ENCODE measurements at regions not wholly inside any gene's neighbourhood (a gene's known extent, or its start where the extent isn't known, plus 50 kb on each side); places are given as distances from the start of the nearest gene placed in this dataset.

DNA sequence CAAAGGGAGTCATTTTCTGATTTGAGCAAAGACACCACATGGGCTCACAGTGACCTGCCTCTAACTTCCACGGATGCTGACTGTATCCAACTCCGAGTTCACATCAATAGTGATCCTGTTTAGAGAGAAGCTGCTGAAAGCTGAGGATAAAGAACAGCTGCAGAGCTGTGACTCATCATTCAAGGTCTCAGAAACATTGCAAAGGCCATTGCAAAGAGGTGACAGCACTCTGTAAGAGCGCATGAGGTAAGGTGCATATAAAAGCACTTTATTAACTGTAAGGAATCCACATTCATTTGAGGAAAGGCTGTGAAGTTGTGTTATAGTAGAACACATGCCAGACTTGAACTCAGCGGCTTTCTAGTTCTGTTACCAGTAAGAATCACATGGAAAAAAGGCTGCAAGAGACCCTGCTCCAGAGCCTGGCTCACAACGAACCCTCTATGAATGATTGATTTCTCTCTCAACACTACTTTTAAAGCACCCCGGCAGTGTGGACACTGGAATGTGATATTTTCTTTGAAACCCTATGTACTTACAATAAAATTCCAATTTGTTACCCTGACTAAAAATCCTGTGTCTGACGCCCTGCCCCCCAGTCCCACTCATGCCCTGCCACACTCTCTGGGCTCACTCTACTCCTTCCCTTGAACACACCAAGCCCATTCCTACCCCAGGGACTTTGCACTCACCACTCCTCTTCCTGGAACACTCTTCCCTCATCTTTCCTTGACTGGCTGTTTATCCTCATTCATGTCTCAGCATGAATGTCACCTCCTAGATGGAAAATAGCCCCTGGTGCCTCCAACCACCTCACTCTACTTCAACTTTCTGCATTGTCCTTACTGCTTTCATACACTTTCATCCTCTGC lies 111.2 kb downstream of the LSM3 start:
- H2AFZ ChIP-seq (ENCODE audit: low read depth, low read length), result no peak overlapping the region
- H4K20me1 ChIP-seq (ENCODE audit: insufficient read depth, low read length), result no peaks in the 10 kb centered on the region
- no peaks in the 10 kb centered on the region for H3K4me1 ChIP-seq (ENCODE audit: insufficient read depth, low read length)
- DNase-seq, result no peak
- H3K27ac ChIP-seq (ENCODE audit: low read length), result no peak overlapping the region
- no peak overlapping the region for H3K4me2 ChIP-seq (ENCODE audit: insufficient read depth, low read length)
- peaks cover 18% of the 10 kb centered on the region for H3K27me3 ChIP-seq (ENCODE audit: insufficient read depth, low read length, poor library complexity)
- TF ChIP-seq, protein P1, sequence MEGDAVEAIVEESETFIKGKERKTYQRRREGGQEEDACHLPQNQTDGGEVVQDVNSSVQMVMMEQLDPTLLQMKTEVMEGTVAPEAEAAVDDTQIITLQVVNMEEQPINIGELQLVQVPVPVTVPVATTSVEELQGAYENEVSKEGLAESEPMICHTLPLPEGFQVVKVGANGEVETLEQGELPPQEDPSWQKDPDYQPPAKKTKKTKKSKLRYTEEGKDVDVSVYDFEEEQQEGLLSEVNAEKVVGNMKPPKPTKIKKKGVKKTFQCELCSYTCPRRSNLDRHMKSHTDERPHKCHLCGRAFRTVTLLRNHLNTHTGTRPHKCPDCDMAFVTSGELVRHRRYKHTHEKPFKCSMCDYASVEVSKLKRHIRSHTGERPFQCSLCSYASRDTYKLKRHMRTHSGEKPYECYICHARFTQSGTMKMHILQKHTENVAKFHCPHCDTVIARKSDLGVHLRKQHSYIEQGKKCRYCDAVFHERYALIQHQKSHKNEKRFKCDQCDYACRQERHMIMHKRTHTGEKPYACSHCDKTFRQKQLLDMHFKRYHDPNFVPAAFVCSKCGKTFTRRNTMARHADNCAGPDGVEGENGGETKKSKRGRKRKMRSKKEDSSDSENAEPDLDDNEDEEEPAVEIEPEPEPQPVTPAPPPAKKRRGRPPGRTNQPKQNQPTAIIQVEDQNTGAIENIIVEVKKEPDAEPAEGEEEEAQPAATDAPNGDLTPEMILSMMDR (IDR thresholded peaks at IDR 0.05; ENCODE audit: borderline replicate concordance, extremely low read depth, low read length, poor library complexity, severe bottlenecking), result no peak
- H3K9me3 ChIP-seq (ENCODE audit: insufficient read depth, low read length, severe bottlenecking), result no peaks in the 10 kb centered on the region
- no peak overlapping the region for H3K4me3 ChIP-seq (ENCODE audit: low read depth in 1 of 2, low read length in 2 of 2)
- ATAC-seq (ENCODE audit: insufficient read depth, low read depth), result no peak
- H3K79me2 ChIP-seq (ENCODE audit: insufficient read depth, low read length), result no peaks in the 10 kb centered on the region
- no peak overlapping the region for H3K9ac ChIP-seq (ENCODE audit: low read depth, low read length)
- H3K36me3 ChIP-seq (ENCODE audit: insufficient read depth, low read length), result no peaks in the 10 kb centered on the region

DNA sequence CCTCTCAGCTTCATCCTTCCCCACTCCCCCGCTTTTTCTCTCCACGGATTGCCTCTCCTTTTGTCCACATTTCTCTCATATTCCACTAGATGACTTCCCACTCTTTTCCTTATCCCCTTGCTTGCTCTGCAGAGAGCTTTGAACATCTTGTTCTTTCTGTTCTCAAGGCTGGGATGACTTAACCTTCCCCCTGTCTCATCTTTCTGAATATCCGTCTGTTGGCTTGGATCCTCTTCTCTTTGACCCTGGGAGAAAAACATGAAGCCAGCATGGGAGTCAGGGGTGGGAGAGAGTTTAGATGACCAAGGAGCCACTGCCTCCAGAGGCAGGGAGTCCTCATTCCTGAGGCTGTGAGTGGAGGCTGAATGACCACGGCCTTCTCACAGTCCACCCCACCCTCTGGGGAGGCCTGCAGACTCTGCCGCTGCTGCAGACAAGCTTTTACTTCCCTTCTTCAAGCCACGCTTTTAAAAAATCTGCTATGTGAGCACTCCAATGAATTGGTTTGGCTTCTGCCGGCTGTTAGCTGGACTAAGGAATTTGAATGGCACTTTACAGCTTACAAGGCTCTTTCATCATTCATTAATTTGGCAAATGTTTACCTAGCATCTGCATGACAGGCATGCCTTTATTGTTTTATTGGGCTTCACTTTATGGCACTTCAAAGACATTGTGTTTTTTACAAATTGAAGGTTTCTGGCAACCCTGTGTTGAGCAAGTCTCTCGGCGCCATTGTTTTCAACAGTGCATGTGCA lies 111.6 kb upstream of the SLC6A6 start:
- TF ChIP-seq, protein P1 (IDR thresholded peaks at IDR 0.05; ENCODE audit: borderline replicate concordance, extremely low read depth, low read length, poor library complexity, severe bottlenecking), result no peak
- TF ChIP-seq EZH2 (IDR thresholded peaks at IDR 0.05; ENCODE audit: borderline replicate concordance, low read depth, low read length, severe bottlenecking), result no peak

DNA sequence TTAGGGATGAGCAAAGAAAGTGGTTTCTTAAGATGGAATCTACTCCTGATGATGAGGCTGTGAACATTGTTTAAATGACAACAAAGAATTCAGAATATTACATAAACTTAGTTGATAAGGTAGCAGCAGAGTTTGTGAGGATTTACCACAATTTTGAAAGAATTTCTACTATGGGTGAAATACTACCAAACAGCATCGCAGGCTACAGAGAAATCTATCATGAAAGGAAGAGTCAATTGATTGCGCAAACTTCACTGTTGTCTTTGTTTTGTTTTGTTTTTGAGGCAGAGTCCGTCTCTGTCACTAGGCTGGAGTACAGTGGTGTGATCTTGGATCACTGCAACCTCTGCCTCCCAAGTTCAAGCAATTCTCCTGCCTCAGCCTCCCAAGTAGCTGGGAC lies 107.4 kb upstream of the SLC6A6 start:
- H3K27me3 ChIP-seq (ENCODE audit: insufficient read depth, low read length, poor library complexity), result peaks cover 13% of the 10 kb centered on the region
- no peaks in the 10 kb centered on the region for H3K79me2 ChIP-seq (ENCODE audit: insufficient read depth, low read length)
- ATAC-seq (ENCODE audit: insufficient read depth, low read depth), result no peak
- DNase-seq, result no peak
- H3K27ac ChIP-seq (ENCODE audit: low read length), result no peak overlapping the region
- H3K4me3 ChIP-seq (ENCODE audit: low read depth in 1 of 2, low read length in 2 of 2), result no peak overlapping the region
- H2AFZ ChIP-seq (ENCODE audit: low read depth, low read length), result no peak overlapping the region
- H4K20me1 ChIP-seq (ENCODE audit: insufficient read depth, low read length), result no peaks in the 10 kb centered on the region
- no peaks in the 10 kb centered on the region for H3K9me3 ChIP-seq (ENCODE audit: insufficient read depth, low read length, severe bottlenecking)
- H3K36me3 ChIP-seq (ENCODE audit: insufficient read depth, low read length), result no peaks in the 10 kb centered on the region
- H3K4me1 ChIP-seq (ENCODE audit: insufficient read depth, low read length), result no peaks in the 10 kb centered on the region
- no peak overlapping the region for H3K4me2 ChIP-seq (ENCODE audit: insufficient read depth, low read length)
- TF ChIP-seq EZH2 (IDR thresholded peaks at IDR 0.05; ENCODE audit: borderline replicate concordance, low read depth, low read length, severe bottlenecking), result no peak
- TF ChIP-seq, protein P1 (IDR thresholded peaks at IDR 0.05; ENCODE audit: borderline replicate concordance, extremely low read depth, low read length, poor library complexity, severe bottlenecking), result no peak
- H3K9ac ChIP-seq (ENCODE audit: low read depth, low read length), result no peak overlapping the region

More for the DNA sequence above, 111.6 kb upstream of the SLC6A6 start:
- Histone ChIP-seq H3K4me2 (ENCODE audit: insufficient read depth, low read length) (no peak overlapping the region), H3K27ac (ENCODE audit: low read length) (no peak overlapping the region), H3K4me1 (ENCODE audit: insufficient read depth, low read length) (no peaks in the 10 kb centered on the region), H3K9ac (ENCODE audit: low read depth, low read length) (no peak overlapping the region), H3K9me3 (ENCODE audit: insufficient read depth, low read length, severe bottlenecking) (no peaks in the 10 kb centered on the region), H3K4me3 (ENCODE audit: low read depth in 1 of 2, low read length in 2 of 2) (no peak overlapping the region), H4K20me1 (ENCODE audit: insufficient read depth, low read length) (no peaks in the 10 kb centered on the region), H3K79me2 (ENCODE audit: insufficient read depth, low read length) (no peaks in the 10 kb centered on the region), H2AFZ (ENCODE audit: low read depth, low read length) (no peak overlapping the region), H3K36me3 (ENCODE audit: insufficient read depth, low read length) (no peaks in the 10 kb centered on the region), H3K27me3 (ENCODE audit: insufficient read depth, low read length, poor library complexity) (peaks cover 18% of the 10 kb centered on the region)
- DNase-seq (no peak), ATAC-seq (ENCODE audit: insufficient read depth, low read depth) (no peak)

All from DND-41 (cell line).